ENCODE measurements at regions not wholly inside any gene's neighbourhood (a gene's known extent, or its start where the extent isn't known, plus 50 kb on each side); places are given as distances from the start of the nearest gene placed in this dataset.

DNA sequence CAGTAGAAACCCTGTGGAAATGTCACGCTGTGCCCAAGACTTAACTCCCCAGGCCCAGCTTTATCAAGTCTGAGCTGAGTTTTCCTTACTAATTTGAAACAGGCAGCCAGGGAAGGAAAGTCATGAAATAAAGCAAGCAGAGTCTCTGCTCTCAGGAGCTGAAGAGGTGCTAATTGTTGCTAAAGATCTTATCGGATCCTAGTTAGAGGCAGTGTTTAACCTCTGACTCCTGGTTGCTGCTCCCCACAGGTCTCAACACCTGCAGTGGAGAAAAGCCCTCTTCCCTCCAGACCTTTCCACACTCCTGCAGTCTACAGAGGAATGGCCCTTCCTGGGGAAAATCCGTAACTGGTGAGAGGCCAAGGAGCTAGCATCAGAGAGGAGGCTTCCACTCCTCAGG, 628.2 kb downstream of the NTRK3 start:
- DNase-seq, result no peak

- no peak for DNase-seq
These were observed 629.7 kb downstream of the NTRK3 start for GRCh38 chr15:87626860-87627259.

- DNase-seq, result no peak
These were observed 632.7 kb downstream of the NTRK3 start for GRCh38 chr15:87623832-87624231.

DNA sequence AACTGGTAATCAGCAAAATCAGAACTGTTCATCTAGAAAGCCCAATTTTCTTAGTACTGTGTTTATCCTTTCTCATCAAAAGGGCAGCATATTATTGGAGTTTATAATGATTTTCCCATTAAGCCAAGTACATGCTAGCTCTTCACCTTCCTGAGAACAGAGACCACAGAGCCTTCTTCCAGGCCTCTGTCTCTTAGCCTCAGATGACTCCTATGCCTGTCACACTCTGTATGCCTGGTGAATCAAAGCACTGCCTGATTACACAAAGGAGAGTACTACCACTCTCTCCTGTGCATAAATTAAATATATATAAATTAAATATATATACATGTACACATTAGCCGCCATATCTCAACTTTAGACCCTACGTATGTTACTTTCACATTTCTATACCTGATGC, 636.1 kb downstream of the NTRK3 start:
- no peak for DNase-seq

GRCh38 chr15:87619161-87619960, 637.2 kb downstream of the NTRK3 start:
- DNase-seq, result no peak

- DNase-seq, result no peak
These were observed 638.3 kb downstream of the NTRK3 start for GRCh38 chr15:87618203-87618725.

DNA sequence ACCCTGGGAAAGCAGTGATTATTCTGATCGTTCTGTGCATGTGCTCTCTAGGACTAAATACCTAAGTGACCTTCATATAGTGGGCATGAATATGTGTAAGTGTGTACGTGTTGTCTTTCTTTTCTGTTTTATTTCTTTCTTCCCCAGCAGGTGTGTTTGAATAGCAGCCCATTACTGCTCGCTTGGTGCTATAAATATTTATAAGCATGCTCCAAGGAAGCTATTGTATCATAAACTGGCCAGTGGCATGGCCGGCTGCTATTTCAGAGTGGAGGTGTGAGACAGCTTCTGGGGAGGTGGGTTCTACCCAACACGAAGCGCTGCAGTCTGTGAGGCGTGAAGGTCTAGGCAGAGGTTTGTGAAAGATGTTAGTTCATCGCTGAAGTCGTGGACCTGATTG, 641.8 kb downstream of the NTRK3 start:
- no peak for DNase-seq

- no peak for DNase-seq
These were observed 646.2 kb downstream of the NTRK3 start for GRCh38 chr15:87610366-87610765.

DNA sequence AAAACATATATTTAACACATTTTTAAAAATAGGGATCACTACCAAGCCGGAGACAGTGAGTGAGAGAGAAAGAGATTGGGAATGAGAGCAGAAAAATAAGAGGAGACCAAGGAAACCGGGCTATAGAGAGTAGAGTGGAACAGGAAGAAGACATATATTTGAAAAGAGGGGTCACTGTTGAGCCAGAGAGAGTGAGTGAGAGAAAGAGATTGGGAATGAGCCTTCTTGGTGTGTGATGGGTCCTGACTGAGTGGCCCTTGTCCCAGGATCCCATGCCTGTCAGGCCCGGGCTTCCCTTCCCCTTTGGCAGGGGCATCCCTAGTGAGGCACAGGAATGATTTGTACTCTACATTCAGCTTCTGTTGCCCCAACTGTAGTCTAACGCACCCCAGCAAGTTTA, 646.6 kb downstream of the NTRK3 start:
- DNase-seq, result no peak

DNA sequence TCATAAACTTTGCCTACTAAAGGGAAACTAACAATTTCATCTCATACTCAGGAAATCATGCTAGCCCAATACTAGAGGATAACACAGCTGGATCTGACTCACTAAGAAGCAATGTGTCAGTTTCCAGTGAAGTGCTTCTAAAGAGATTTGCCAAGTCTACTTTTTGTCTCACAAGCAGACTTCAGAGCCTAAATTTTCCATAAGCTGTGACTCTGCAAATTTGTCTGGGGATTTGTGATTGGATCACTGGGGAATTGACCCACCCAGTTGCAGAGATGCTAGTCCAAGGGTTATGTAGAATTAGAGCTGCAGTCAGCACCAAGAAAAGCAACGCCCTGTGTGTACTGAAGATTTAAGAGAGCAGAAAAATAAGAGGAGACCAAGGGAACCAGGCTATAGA, 647.1 kb downstream of the NTRK3 start:
- no peak for DNase-seq

GRCh38 chr15:87608238-87609028, 648.1 kb downstream of the NTRK3 start:
- no peak for DNase-seq

DNA sequence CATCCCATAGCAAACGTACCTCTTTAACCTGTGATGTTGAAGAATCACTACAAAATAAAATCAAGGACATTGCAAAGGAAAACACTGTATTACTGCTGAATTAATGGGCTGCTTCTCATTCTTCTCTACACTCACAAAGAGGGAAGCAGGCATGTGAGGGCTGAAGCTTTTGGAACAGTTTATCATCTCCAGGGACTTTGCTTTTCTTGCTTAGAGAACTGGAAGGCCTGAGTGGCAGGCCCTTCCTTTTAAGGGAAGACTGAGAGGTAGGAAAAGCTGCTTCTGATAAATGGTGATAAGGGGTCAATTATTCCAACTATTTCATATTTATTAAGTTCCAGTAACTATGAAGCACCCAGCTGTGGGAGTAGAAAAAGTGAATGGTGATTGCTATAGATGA, 649.6 kb downstream of the NTRK3 start:
- DNase-seq, result no peak

DNA sequence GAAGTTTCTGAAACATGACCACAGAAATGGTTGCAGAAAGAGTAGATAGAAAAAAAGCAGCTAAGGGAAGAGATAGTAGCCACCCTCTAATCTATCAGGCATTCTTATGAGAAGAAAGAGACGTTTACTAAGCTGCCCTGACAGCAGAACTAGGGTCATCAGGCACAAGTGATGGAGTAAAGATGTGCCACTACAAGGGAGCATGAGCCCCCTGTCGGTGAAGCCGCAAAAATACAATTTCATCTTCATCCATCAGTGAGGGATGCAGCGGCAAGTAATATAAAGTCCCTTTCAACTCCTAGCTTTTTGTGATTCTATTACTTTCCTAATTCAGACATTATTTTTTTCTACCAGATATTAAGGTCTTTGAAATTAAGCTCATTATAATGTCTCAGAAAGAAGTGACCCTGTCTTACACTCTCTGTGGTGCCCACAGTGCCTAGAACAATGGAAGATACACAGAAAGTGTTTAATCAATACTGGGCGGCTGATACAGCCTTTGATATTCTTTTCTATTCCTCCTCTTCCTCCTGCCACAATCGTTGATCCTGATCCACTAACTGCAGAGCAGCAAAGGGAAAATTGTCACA, 651.6 kb downstream of the NTRK3 start:
- DNase-seq, result peak; percentile 26

GRCh38 chr15:87602371-87602770, 654.2 kb downstream of the NTRK3 start:
- no peak for DNase-seq

- DNase-seq, result no peak
These were observed 656.9 kb downstream of the NTRK3 start for GRCh38 chr15:87599616-87600015.

DNA sequence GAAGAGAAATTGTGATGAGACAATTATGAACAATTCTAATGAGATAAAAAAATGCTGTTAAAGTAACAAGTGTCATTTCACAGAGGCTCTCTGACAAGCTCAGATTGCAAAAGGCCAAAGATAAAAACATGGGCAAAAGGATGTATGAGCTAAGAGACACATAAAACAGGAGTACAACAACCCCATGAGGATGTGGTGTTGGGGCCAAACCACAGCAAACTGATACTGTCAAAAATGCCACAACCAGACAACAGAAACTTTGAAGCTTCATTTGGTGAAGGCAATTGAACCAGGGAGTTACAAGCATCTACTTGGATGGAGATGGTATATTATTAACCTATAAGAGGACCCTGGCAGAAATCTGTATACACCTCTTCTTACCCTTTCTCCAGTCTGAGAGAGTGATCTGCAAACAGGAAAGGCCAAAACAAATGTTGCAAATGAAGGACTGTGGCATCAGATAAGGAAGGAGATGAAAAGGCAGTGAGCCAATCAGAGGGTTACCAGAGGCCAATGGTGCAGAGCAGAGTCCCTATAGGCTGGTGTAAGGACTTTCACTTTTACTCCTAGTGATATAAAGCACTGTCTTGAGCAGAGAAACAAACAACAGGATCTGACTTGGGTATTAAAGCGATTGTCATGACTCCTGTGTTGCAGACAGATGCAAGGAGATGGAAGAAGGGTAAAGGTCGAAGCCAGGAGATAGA, 659.0 kb downstream of the NTRK3 start:
- no peak for DNase-seq

DNA sequence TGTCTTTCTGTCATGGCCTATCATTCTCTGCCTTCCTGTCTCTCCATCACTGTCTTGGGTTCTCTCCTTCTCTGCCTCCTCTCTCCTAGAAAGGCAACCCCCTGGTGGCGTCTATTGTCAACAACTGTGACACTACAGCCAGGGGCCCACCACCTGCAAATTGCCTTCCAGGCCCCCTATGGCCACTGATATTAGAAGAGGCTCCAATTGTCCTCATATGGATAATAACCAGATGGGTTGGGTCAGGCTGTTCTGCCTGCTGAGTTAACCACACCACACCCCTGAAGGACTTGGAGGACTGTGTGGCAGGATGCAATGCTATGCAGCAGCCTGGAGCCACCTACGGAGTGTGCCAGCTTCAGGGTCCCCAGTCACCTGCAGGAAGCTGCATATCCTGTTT, 665.0 kb downstream of the NTRK3 start:
- no peak for DNase-seq

DNA sequence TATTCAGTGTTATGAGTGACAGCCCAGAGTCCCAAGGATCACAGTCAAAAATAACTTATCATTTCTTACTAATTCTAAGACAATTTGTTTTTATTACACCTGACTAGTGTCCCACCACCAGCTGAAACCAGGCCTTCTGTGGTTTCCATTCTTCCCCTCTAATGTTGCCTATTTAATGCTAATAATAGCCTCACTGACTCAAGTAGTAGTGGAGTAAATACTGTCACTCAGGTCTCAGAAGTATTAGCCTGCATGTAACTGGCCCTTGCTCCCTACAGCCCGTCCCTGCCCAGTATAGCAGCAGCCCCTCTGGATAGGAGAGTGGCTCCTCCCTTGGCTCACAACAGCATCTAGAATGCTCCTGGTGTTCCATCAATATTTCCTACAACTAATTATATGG, 665.5 kb downstream of the NTRK3 start:
- DNase-seq, result no peak

- no peak for DNase-seq
These were observed 667.4 kb downstream of the NTRK3 start for GRCh38 chr15:87589134-87589533.

DNA sequence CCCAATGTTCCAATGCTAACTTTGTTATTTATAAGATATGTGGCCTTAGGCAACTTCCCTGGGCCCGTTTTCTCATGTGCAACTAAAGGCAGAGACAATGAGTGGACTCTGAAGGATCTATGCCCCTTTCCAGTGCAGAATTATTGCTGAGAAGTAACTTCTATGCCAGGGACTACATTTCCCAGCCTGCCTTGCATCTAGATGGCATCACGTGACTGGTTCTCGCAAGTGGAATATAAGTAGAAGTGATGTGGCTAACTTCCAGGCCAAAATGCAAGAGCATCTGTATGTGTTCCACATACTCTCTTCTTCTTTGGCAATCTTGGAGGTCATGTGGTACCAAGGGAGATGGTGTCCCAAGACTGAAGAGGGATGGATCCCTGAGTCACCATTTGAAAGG, 674.4 kb downstream of the NTRK3 start:
- no peak for DNase-seq

- no peak for DNase-seq
These were observed 677.0 kb downstream of the NTRK3 start for GRCh38 chr15:87579537-87579936.

- no peak for DNase-seq
These were observed 677.8 kb downstream of the NTRK3 start for GRCh38 chr15:87578776-87579175.

GRCh38 chr15:87577336-87577735, 679.2 kb downstream of the NTRK3 start:
- DNase-seq, result no peak
